GM18505 (cell line): ENCODE measurements at regions not wholly inside any gene's neighbourhood (a gene's known extent, or its start where the extent isn't known, plus 50 kb on each side); places are given as distances from the start of the nearest gene placed in this dataset.
"Not testable (repeated sequence)": the region's sequence is repeated elsewhere in the genome, so short reads cannot be mapped to it uniquely, and the experiment has no call there.

Experiments
- ATAC-seq: cut with Tn5 transposase; IDR thresholded peaks from one replicate; pipeline ENCODE4 v1.9.1; 2021; ENCODE audit not compliant: unreplicated experiment
- POLR2A ChIP-seq: IDR thresholded peaks from 4 replicates; pipeline ENCODE4 v1.6.1; 2011; ENCODE audit warnings: borderline replicate concordance; ENCODE audit not compliant: insufficient read depth, insufficient read length; ENCODE audit errors: extremely low read depth

DNA sequence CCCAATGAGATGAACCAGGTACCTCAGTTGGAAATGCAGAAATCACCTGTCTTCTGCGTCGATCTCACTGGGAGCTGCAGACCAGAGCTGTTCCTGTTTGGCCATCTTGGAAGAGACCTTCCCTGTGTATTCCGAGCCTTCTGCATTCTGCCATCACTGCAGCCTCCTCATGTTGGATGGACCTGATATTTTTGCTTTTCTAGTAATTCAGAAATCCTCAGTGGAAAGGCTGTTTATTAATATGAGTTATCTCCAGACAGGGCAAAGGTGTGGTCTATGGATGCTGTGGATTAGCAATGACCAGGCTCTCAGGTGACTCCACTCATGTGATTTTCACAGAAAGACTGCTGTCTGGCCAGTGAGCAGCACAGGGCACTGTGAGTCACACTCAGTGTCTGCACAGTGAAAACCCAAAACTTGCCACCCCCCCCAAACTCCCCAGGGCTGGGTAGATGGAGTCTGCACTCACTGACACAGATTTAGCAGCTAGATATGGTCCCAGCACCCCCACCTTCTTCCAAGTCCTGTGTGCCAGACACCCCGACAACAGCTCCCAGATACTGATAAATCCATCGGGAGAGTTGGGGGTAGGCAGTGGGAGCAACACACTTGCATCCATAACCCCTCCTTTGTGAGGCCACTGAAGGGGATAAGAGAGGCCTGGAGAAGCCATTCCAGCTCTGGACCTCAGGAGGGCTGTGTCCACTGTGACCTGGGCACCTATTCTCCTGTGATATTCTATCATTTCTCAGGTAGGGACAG, 75.2 kb upstream of the TOP3B start:
- ATAC-seq, result no peak
- no peak for TF ChIP-seq POLR2A

DNA sequence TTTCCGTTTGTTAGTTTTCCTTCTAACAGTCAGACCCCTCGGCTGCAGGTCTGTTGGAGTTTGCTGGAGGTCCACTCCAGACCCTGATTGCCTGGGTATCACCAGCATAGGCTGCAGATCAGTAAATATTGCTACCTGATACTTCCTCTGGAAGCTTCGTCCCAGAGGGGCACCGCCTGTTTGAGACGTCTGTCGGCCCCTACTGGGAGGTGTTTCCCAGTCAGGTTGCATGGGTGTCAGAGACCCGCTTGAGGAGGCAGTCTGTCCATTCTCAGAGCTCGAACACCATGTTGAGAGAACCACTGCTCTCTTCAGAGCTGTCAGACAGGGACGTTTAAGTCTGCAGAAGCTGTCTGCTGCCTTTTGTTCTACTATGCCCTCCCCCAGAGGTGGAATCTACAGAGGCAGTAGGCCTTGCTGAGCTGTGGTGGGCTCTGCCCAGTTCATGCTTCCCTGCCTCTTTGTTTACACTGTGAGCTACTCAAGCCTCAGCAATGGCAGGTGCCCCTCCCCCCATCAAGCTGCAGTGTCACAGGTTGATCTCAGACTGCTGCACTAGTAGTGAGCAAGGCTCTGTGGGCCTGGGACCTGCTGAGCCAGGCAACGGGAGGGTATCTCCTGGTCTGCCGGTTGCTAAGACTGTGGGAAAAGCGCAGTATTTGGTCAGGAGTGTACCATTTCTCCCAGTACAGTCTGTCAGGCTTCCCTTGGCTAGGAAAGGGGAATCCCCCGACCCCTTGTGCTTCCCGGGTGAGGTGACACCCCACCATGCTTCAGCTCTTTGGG, 74.4 kb upstream of the TOP3B start:
- not testable (repeated sequence) for ATAC-seq

- ATAC-seq, result not testable (repeated sequence)
Measured at GRCh38 chr22:22052548-22053139, 70.1 kb upstream of the TOP3B start.

DNA sequence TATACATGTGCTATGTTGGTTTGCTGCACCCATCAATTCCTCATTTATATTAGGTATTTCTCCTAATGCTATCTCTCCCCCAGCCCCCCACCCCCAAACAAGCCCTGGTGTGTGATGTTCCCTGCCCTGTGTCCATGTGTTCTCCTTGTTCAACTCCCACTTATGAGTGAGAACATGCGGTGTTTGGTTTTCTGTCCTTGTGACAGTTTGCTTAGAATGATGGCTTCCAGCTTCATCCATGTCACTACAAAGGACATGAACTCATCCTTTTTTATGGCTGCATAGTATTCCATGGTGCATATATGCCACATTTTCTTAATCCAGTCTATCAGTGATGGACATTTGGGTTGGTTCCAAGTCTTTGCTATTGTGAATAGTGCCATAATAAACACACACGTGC, 68.4 kb upstream of the TOP3B start:
- ATAC-seq, result not testable (repeated sequence)

GRCh38 chr22:22050141-22050775, 67.7 kb upstream of the TOP3B start:
- ATAC-seq, result no peak
- no peak for TF ChIP-seq POLR2A

DNA sequence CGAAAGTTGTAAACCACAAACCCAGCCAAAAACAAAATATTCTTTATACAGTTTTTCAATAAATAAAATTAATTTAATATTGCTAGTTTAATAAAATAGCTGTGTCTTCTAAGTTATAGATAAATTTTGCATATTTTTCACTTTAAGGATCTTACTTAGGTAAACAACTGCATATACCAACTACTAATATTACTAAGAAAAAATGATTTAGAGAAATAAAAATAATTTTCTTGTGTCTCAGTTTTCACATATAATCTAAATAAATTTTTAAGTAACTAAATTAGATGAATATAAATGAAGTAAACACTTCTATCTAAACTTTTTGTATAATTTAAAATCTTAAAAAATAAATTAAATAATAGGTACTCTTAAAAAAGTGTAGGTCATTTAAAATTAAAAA, 67.1 kb upstream of the TOP3B start:
- no peak for ATAC-seq
- no peak for TF ChIP-seq POLR2A

GRCh38 chr22:22048981-22049531, 66.5 kb upstream of the TOP3B start:
- no peak for TF ChIP-seq POLR2A
- no peak for ATAC-seq

DNA sequence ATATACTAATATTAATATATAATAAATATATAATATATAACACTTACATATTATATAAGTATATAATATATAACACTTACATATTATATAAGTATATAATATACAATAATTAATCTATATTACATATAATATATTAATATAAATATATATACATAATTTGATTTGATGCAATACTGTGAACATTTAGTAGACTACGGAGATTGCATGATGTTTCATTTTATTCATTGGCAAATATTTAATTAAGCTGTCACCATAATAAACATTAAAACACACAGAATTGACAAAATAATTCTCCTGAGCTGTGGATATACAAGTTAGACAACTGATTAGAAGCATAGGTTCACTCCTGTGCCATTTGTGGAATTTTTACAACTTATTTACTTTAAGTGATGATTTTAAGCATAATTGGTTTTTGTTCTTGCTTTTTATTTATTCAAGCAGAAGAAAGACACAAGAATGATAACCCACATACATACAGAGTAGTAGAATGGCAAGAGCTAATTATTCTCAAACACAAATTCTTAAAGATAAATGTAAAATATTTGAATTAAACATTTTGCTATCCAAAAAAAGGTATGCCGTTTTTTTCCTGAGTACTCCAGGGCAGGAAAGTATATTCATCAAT, 65.8 kb upstream of the TOP3B start:
- ATAC-seq, result no peak
- TF ChIP-seq POLR2A, result no peak

DNA sequence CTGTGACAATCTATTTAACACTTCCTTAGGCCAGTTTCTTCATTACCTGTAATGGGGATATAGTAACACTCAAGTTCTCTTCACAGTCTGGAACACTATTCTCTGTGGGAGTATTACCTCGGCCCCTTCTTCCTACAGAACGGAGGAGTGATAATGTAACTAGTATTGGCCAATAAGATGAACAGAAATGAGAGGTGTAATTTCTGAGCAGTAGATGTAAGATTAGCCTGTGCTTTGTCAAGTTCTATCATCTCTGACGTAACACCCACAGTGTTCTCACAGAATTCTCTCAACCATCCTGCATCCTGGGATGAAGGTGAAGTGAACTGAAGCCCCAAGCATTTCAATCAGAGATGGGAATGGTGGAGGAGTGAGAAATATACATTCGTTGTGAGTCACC, 65.2 kb upstream of the TOP3B start:
- no peak for TF ChIP-seq POLR2A
- no peak for ATAC-seq

DNA sequence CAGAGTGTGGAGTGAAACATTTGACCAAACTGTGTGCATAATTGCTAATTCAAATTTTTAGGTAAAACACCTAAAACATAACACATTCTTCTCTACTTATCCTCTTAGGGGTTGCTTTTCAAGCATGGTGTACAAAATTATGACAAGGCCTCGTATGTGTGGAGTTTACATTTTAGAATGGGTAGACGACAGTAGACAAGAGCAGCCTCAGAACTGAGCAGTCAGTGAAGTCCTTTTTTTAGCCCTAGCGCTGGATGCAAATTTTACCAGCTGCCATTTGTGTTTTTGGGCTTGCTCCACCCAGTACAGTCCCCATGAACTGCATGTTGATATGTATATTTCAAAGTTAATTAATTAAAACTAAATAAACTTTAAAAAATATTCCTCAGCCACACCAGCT, 64.7 kb upstream of the TOP3B start:
- no peak for TF ChIP-seq POLR2A
- ATAC-seq, result no peak

GRCh38 chr22:22046370-22046769, 63.8 kb upstream of the TOP3B start:
- ATAC-seq, result no peak
- TF ChIP-seq POLR2A, result no peak

DNA sequence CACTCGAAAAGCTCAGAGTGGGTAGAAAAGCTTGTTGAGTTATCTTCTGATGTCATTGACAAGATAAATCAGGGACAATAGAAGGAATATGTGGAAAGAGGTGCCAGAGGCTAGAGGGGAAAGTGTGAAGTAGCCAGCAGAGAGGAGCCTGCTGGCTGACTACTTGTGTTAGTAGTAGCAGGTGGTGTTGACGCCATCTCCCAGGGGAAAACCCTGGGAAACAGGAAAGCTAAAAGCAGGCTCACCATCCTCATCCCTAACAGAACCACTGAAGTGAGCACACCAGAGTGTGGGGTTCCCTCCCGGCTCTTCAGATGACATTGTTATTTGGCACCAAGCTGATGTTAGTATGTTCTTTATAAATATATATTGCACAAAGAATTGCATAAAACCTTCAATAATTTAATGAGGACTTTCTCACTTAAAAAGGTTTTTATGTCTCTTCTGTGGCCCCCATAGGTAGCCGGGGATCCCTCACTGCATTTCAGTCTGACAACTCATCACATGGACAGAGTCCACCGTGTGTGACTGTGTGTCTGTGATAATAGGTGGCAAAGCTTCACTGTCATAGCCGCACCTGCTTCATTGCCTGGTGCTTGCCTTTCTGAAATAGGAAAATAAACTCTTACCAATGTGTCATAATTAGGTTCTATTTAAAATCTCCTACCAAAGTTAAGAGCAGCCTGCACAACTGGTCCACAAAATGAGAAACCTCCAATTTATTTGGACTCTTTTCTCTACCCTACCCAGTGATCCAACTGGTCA, 63.2 kb upstream of the TOP3B start:
- ATAC-seq, result no peak

DNA sequence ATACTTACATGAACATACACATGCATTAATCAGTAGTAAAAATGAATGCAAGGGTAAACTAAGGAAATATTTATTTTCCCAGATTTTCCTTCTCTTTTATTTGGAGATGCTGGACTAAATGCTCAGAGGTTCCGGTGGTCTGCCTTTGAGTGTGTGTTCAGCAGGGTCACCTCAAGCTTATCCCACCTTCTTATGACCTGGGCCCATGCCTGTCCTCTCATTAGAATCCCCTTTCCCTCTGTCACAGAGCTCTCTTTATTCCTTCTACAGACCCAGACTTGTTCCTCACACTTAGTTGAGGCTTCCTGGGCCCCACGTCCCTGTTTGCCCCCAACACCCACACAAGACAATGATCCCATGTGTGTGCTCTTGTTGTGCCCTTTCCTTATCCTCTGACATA, 61.6 kb upstream of the TOP3B start:
- TF ChIP-seq POLR2A, result no peak
- ATAC-seq, result no peak

More for the DNA sequence above, 63.2 kb upstream of the TOP3B start:
- no peak for TF ChIP-seq POLR2A
